LNCaP clone FGC (cell line): ENCODE measurements at regions not wholly inside any gene's neighbourhood (a gene's known extent, or its start where the extent isn't known, plus 50 kb on each side); places are given as distances from the start of the nearest gene placed in this dataset.
A peak's percentile ranks its signal among the peaks of the same experiment; 100 is the strongest.

Source experiments
- DNase-seq: peaks from one replicate; pipeline ENCODE4 v3.0.0-alpha.2; 2011; ENCODE audit warnings: low read depth
- H3K4me3 ChIP-seq: 2 replicates; pipeline ENCODE4 v1.5.1; 2011; ENCODE audit warnings: mild to moderate bottlenecking, low read depth, low read length, control low read depth
- CTCF ChIP-seq: IDR thresholded peaks from 2 replicates; pipeline ENCODE4 v1.5.1; 2012; ENCODE audit warnings: mild to moderate bottlenecking; ENCODE audit not compliant: control insufficient read depth, insufficient read depth; ENCODE audit errors: extremely low read depth

DNA sequence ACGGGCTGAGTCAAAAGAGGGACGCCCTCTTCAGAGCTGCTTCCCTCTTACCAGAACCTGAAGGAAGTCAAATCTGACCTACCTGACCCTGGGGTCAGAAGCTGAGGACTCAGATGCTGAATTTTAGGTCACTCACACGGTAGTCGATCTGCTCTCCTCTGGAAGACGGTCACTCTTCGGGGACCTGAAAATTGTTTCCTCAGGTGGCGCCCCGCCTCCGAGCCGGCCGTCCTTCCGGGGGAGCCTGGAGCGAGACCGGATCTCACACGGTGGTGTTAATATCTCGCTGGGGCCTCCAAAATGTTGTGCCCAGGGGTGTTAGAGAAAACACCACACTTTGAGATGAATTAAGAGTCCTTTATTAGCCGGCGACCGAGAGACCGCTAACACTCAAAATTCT is 737.2 kb downstream of the SI start:
- H3K4me3 ChIP-seq, result no peak overlapping the region
- TF ChIP-seq CTCF, result no peak
- no peak for DNase-seq

DNA sequence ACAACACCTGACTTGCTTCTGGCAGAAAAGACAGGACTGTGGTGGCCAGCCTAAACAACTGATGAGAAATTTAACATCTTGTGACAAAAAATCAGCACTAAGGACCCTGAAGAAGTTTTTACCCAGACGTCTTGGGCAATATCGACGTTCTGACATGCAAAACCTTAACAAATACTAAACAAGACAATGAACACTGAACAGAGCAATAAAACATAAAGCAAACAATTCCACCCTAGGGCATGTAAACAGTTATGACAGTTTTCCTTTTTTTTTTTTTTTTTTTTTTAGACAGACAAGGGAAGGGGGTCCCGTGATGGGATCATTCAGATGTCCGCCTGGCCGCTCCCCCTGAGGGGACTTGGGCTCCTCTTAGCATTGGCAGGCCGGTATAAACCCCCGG is 738.0 kb downstream of the SI start:
- no peak for DNase-seq
- TF ChIP-seq CTCF, result no peak
- H3K4me3 ChIP-seq, result no peak overlapping the region

- peak; percentile 51 for DNase-seq
- TF ChIP-seq CTCF, result no peak
- H3K4me3 ChIP-seq, result no peak overlapping the region
Observed at GRCh38 chr3:164332831-164333802, 745.2 kb downstream of the SI start.

- DNase-seq, result no peak
- TF ChIP-seq CTCF, result no peak
- H3K4me3 ChIP-seq, result no peak overlapping the region
Observed at GRCh38 chr3:164326714-164327113, 751.6 kb downstream of the SI start.

- DNase-seq, result no peak
- no peak for TF ChIP-seq CTCF
Observed at GRCh38 chr3:164320962-164321361, 757.3 kb downstream of the SI start.

DNA sequence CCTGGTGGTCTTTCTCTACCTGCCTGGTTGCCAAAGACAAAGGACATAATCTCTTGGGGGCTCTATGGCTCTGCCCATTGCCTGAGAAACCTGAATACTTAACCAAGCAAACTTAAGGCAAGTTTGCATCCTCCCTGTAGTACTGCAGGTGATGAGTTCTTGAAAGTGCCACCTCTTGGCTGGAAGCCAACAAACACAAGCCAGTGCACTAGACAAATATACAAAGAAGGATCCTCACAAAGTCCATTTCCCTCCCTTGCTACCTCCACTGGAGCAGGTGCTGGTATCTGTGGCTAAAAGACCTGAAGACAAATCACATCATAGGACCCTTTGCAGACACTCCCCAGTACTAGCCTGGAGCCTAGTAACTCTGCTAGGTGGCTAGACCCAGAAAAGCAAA is 772.3 kb downstream of the SI start:
- DNase-seq, result no peak
- H3K4me3 ChIP-seq, result no peak overlapping the region
- no peak for TF ChIP-seq CTCF

More at GRCh38 chr3:164320962-164321361, 757.3 kb downstream of the SI start:
- no peak overlapping the region for H3K4me3 ChIP-seq
